ENCODE measurements at regions not wholly inside any gene's neighbourhood (a gene's known extent, or its start where the extent isn't known, plus 50 kb on each side); places are given as distances from the start of the nearest gene placed in this dataset.

- H3K36me3 ChIP-seq (ENCODE audit: low read depth): no peaks in the 10 kb centered on the region
- no peak overlapping the region for H3K9ac ChIP-seq
- in situ Hi-C loops (cut with MboI): no loop called here
- no peaks in the 10 kb centered on the region for H3K79me2 ChIP-seq (ENCODE audit: insufficient read depth)
- no peaks in the 10 kb centered on the region for H4K20me1 ChIP-seq (ENCODE audit: insufficient read depth)
- TF ChIP-seq EZH2 (IDR thresholded peaks at IDR 0.05; ENCODE audit: insufficient read depth, poor library complexity, severe bottlenecking) (no peak), EZH2phosphoT487 (IDR thresholded peaks at IDR 0.05; ENCODE audit: insufficient read depth, low read depth) (no peak)
- H3K4me1 ChIP-seq (ENCODE audit: insufficient read depth): no peaks in the 10 kb centered on the region
- H3K4me2 ChIP-seq (ENCODE audit: unreplicated experiment): no peak overlapping the region
- no peak overlapping the region for H3K4me3 ChIP-seq
- no peaks in the 10 kb centered on the region for H3K27me3 ChIP-seq (replicated peaks; ENCODE audit: insufficient read depth)
- no peak overlapping the region for H2AFZ ChIP-seq
- H3K27ac ChIP-seq: no peak overlapping the region
- WGBS, 2 experiments (ENCODE audit: low coverage in 1 of 2, low lambda C conversion rate in 2 of 2, missing lambda C conversion rate in 2 of 2): 84 to 88% methylated on average over 14 to 22 of the region's 22 CpGs
- no peaks in the 10 kb centered on the region for H3F3A ChIP-seq (ENCODE audit: insufficient read depth)
- DNase-seq: no peak
- no peaks in the 10 kb centered on the region for H3K9me2 ChIP-seq (ENCODE audit: insufficient read depth)
- no peaks in the 10 kb centered on the region for H3K9me3 ChIP-seq (ENCODE audit: low read depth)
Measured at GRCh38 chr22:48881326-48881980, 946.2 kb downstream of the BRD1 start.

- 74 to 76% methylated on average over 11 of the region's 11 CpGs for WGBS, 2 experiments (ENCODE audit: low coverage in 1 of 2, low lambda C conversion rate in 2 of 2, missing lambda C conversion rate in 2 of 2)
Measured at GRCh38 chr22:48880749-48881148, 946.9 kb downstream of the BRD1 start.

GRCh38 chr22:48876951-48877350 lies 950.7 kb downstream of the BRD1 start:
- no peaks in the 10 kb centered on the region for H3K27me3 ChIP-seq (replicated peaks; ENCODE audit: insufficient read depth)
- TF ChIP-seq EZH2 (IDR thresholded peaks at IDR 0.05; ENCODE audit: insufficient read depth, poor library complexity, severe bottlenecking): no peak
- TF ChIP-seq EZH2phosphoT487 (IDR thresholded peaks at IDR 0.05; ENCODE audit: insufficient read depth, low read depth): no peak
- no peak overlapping the region for H3K9ac ChIP-seq
- no peak for DNase-seq
- no peak overlapping the region for H2AFZ ChIP-seq
- no peak overlapping the region for H3K4me2 ChIP-seq (ENCODE audit: unreplicated experiment)
- in situ Hi-C loops (cut with MboI): no loop called here
- no peak overlapping the region for H3K4me3 ChIP-seq
- H3F3A ChIP-seq (ENCODE audit: insufficient read depth): no peaks in the 10 kb centered on the region
- no peaks in the 10 kb centered on the region for H4K20me1 ChIP-seq (ENCODE audit: insufficient read depth)
- 17 to 18% methylated on average over 4 of the region's 4 CpGs for WGBS, 2 experiments (ENCODE audit: low coverage in 1 of 2, low lambda C conversion rate in 2 of 2, missing lambda C conversion rate in 2 of 2)
- no peaks in the 10 kb centered on the region for H3K9me2 ChIP-seq (ENCODE audit: insufficient read depth)
- H3K27ac ChIP-seq: no peak overlapping the region
- H3K4me1 ChIP-seq (ENCODE audit: insufficient read depth): no peaks in the 10 kb centered on the region
- no peaks in the 10 kb centered on the region for H3K79me2 ChIP-seq (ENCODE audit: insufficient read depth)
- H3K9me3 ChIP-seq (ENCODE audit: low read depth): no peaks in the 10 kb centered on the region
- H3K36me3 ChIP-seq (ENCODE audit: low read depth): no peaks in the 10 kb centered on the region

More at GRCh38 chr22:48880749-48881148, 946.9 kb downstream of the BRD1 start:
- Histone ChIP-seq H3K9ac (no peak overlapping the region), H3K4me1 (ENCODE audit: insufficient read depth) (no peaks in the 10 kb centered on the region), H3K4me2 (ENCODE audit: unreplicated experiment) (no peak overlapping the region), H3K36me3 (ENCODE audit: low read depth) (no peaks in the 10 kb centered on the region), H4K20me1 (ENCODE audit: insufficient read depth) (no peaks in the 10 kb centered on the region), H2AFZ (no peak overlapping the region), H3K27me3 (replicated peaks; ENCODE audit: insufficient read depth) (no peaks in the 10 kb centered on the region), H3K4me3 (no peak overlapping the region), H3F3A (ENCODE audit: insufficient read depth) (no peaks in the 10 kb centered on the region), H3K9me3 (ENCODE audit: low read depth) (no peaks in the 10 kb centered on the region), H3K27ac (no peak overlapping the region), H3K79me2 (ENCODE audit: insufficient read depth) (no peaks in the 10 kb centered on the region), H3K9me2 (ENCODE audit: insufficient read depth) (no peaks in the 10 kb centered on the region)
- TF ChIP-seq EZH2 (IDR thresholded peaks at IDR 0.05; ENCODE audit: insufficient read depth, poor library complexity, severe bottlenecking): no peak
- no peak for TF ChIP-seq EZH2phosphoT487 (IDR thresholded peaks at IDR 0.05; ENCODE audit: insufficient read depth, low read depth)
- no peak for DNase-seq
- in situ Hi-C loops (cut with MboI): no loop called here

DNA sequence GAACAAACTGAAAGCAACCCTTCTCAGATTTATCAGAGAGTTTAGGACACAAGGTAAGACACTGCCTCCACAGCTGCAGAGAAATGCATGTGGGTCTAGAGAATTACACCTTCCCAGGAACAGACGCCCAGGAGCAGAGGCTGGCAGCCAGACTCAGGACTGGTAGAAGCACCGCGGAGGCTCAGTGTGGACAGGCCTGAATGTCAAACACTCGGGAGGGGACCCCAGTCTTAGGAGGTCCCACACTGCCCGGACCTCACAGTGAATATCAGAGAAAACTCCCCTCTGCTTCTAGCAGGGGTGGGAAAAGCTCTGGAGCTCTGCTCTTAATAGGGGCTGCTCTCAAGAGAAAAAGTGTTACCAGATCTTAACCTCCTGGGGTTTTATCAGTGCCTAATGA lies 952.7 kb downstream of the BRD1 start:
- Histone ChIP-seq H3K4me1 (ENCODE audit: insufficient read depth) (no peaks in the 10 kb centered on the region), H3K36me3 (ENCODE audit: low read depth) (no peaks in the 10 kb centered on the region), H2AFZ (no peak overlapping the region), H3K79me2 (ENCODE audit: insufficient read depth) (no peaks in the 10 kb centered on the region), H3K9me3 (ENCODE audit: low read depth) (no peaks in the 10 kb centered on the region), H4K20me1 (ENCODE audit: insufficient read depth) (no peaks in the 10 kb centered on the region), H3K9ac (no peak overlapping the region), H3K27me3 (replicated peaks; ENCODE audit: insufficient read depth) (no peaks in the 10 kb centered on the region), H3K4me2 (ENCODE audit: unreplicated experiment) (no peak overlapping the region), H3K9me2 (ENCODE audit: insufficient read depth) (no peaks in the 10 kb centered on the region), H3K4me3 (no peak overlapping the region), H3K27ac (no peak overlapping the region), H3F3A (ENCODE audit: insufficient read depth) (no peaks in the 10 kb centered on the region)
- in situ Hi-C loops (cut with MboI): no loop called here
- WGBS, 2 experiments (ENCODE audit: low coverage in 1 of 2, low lambda C conversion rate in 2 of 2, missing lambda C conversion rate in 2 of 2): 32 to 38% methylated on average over 5 of the region's 5 CpGs
- DNase-seq: no peak
- TF ChIP-seq EZH2phosphoT487 (IDR thresholded peaks at IDR 0.05; ENCODE audit: insufficient read depth, low read depth): no peak
- no peak for TF ChIP-seq EZH2 (IDR thresholded peaks at IDR 0.05; ENCODE audit: insufficient read depth, poor library complexity, severe bottlenecking)

GRCh38 chr22:48873191-48873520 lies 954.5 kb downstream of the BRD1 start:
- Histone ChIP-seq H3K4me2 (ENCODE audit: unreplicated experiment) (no peak overlapping the region), H2AFZ (no peak overlapping the region), H3K9me3 (ENCODE audit: low read depth) (no peaks in the 10 kb centered on the region), H3F3A (ENCODE audit: insufficient read depth) (no peaks in the 10 kb centered on the region), H3K9me2 (ENCODE audit: insufficient read depth) (no peaks in the 10 kb centered on the region), H3K9ac (no peak overlapping the region), H3K79me2 (ENCODE audit: insufficient read depth) (no peaks in the 10 kb centered on the region), H3K27ac (no peak overlapping the region), H3K27me3 (replicated peaks; ENCODE audit: insufficient read depth) (no peaks in the 10 kb centered on the region), H3K4me1 (ENCODE audit: insufficient read depth) (no peaks in the 10 kb centered on the region), H3K4me3 (no peak overlapping the region), H4K20me1 (ENCODE audit: insufficient read depth) (no peaks in the 10 kb centered on the region), H3K36me3 (ENCODE audit: low read depth) (no peaks in the 10 kb centered on the region)
- no peak for DNase-seq
- WGBS, 2 experiments (ENCODE audit: low coverage in 1 of 2, low lambda C conversion rate in 2 of 2, missing lambda C conversion rate in 2 of 2): 23 to 32% methylated on average over 3 of the region's 3 CpGs
- in situ Hi-C loops (cut with MboI): no loop called here
- TF ChIP-seq EZH2phosphoT487 (IDR thresholded peaks at IDR 0.05; ENCODE audit: insufficient read depth, low read depth) (no peak), EZH2 (IDR thresholded peaks at IDR 0.05; ENCODE audit: insufficient read depth, poor library complexity, severe bottlenecking) (no peak)
